ENCODE measurements at regions not wholly inside any gene's neighbourhood (a gene's known extent, or its start where the extent isn't known, plus 50 kb on each side); places are given as distances from the start of the nearest gene placed in this dataset.

- Mint-ChIP-seq H3K9me3 (peaks cover 80% of the 10 kb centered on the region), H3K36me3 (peaks cover 61% of the 10 kb centered on the region), H3K27me3 (ENCODE audit: low read depth) (no peaks in the 10 kb centered on the region), H3K4me3 (no peak overlapping the region), H3K27ac (no peak overlapping the region), H3K4me1 (no peaks in the 10 kb centered on the region)
- ATAC-seq (no peak), DNase-seq (ENCODE audit: low spot score) (no peak)
- ChIA-PET POLR2A (no interaction called here), CTCF (no interaction called here)
- TF ChIP-seq ZNF396 (CRISPR knock-in tag; IDR thresholded peaks at IDR 0.05; ENCODE audit: borderline replicate concordance) = no peak
- TF ChIP-seq, protein P1, sequence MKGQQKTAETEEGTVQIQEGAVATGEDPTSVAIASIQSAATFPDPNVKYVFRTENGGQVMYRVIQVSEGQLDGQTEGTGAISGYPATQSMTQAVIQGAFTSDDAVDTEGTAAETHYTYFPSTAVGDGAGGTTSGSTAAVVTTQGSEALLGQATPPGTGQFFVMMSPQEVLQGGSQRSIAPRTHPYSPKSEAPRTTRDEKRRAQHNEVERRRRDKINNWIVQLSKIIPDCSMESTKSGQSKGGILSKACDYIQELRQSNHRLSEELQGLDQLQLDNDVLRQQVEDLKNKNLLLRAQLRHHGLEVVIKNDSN (CRISPR knock-in tag; IDR thresholded peaks at IDR 0.05) = no peak
- no peak for TF ChIP-seq MYBL2 (CRISPR knock-in tag; IDR thresholded peaks at IDR 0.05)
- TF ChIP-seq ZBTB21 (CRISPR knock-in tag; IDR thresholded peaks at IDR 0.05; ENCODE audit: borderline replicate concordance) = no peak
- TF ChIP-seq KAT7 (CRISPR knock-in tag; IDR thresholded peaks at IDR 0.05; ENCODE audit: borderline replicate concordance) = no peak
- no peak for TF ChIP-seq PREB (CRISPR knock-in tag; IDR thresholded peaks at IDR 0.05; ENCODE audit: borderline replicate concordance)
- no peak for TF ChIP-seq RELA (CRISPR knock-in tag; IDR thresholded peaks at IDR 0.05; ENCODE audit: borderline replicate concordance)
- TF ChIP-seq ZNF423 (CRISPR knock-in tag; IDR thresholded peaks at IDR 0.05) = no peak
- no peak for TF ChIP-seq ZNF263 (CRISPR knock-in tag; IDR thresholded peaks at IDR 0.05; ENCODE audit: low read depth)
- TF ChIP-seq TEAD4 (CRISPR knock-in tag; IDR thresholded peaks at IDR 0.05) = no peak
- no peak for TF ChIP-seq ZNF121 (CRISPR knock-in tag; IDR thresholded peaks at IDR 0.05)
- no peak for TF ChIP-seq MLX (CRISPR knock-in tag; IDR thresholded peaks at IDR 0.05)
- no peak for TF ChIP-seq NR2C2 (CRISPR knock-in tag; IDR thresholded peaks at IDR 0.05)
- no peak for TF ChIP-seq NFATC4 (CRISPR knock-in tag; IDR thresholded peaks at IDR 0.05)
- no peak for TF ChIP-seq AR (CRISPR knock-in tag; IDR thresholded peaks at IDR 0.05)
- no peak for TF ChIP-seq SMAD4 (CRISPR knock-in tag; IDR thresholded peaks at IDR 0.05)
Observed at GRCh38 chr12:126512916-126513913, 1448.0 kb downstream of the AACS start.

DNA sequence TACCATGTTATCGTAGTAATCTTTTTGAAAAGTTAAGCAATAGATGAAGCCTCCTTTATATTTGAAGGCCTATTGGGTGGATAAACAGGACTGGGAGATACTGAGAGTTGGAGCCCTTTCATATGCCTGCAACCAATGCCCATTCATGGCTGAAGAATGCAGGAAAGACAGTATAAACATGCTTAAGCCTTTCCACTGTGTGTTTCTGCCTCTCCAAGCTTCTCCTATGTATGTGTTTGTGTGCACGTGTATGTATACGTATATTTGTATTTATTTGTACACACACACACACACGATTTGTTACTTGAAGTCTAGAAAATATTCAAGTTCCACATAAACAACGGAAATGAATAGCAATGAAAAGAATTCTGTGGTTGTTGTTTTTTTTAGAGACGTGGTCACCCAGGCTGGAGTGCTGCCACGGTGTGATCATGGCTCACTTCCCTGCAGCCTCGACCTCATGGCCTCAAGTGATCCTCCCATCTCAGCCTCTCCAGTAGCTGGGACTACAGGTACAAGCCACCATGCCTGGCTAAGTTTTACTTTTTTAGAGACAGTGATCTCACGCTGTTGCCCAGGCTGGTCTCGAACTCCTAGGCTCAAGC lies 1453.5 kb downstream of the AACS start:
- CTCF ChIA-PET = no interaction called here
- Mint-ChIP-seq H3K4me3 (no peak overlapping the region), H3K36me3 (peaks cover 50% of the 10 kb centered on the region), H3K9me3 (peaks cover 68% of the 10 kb centered on the region), H3K27me3 (ENCODE audit: low read depth) (peaks cover 3% of the 10 kb centered on the region; the same call in 1 of the 2 replicates), H3K4me1 (no peaks in the 10 kb centered on the region), H3K27ac (no peak overlapping the region)
- no peak for DNase-seq (ENCODE audit: low spot score)
- POLR2A ChIA-PET = no interaction called here
- no peak for ATAC-seq
- TF ChIP-seq ZNF121 (CRISPR knock-in tag; IDR thresholded peaks at IDR 0.05) = no peak
- TF ChIP-seq ATF1 (CRISPR knock-in tag; IDR thresholded peaks at IDR 0.05) = no peak
- no peak for TF ChIP-seq E2F4 (CRISPR knock-in tag; IDR thresholded peaks at IDR 0.05; ENCODE audit: borderline replicate concordance, low read depth)
- TF ChIP-seq ZNF263 (CRISPR knock-in tag; IDR thresholded peaks at IDR 0.05; ENCODE audit: low read depth) = no peak
- no peak for TF ChIP-seq HMGA2 (CRISPR knock-in tag; IDR thresholded peaks at IDR 0.05)
- TF ChIP-seq, protein P2, sequence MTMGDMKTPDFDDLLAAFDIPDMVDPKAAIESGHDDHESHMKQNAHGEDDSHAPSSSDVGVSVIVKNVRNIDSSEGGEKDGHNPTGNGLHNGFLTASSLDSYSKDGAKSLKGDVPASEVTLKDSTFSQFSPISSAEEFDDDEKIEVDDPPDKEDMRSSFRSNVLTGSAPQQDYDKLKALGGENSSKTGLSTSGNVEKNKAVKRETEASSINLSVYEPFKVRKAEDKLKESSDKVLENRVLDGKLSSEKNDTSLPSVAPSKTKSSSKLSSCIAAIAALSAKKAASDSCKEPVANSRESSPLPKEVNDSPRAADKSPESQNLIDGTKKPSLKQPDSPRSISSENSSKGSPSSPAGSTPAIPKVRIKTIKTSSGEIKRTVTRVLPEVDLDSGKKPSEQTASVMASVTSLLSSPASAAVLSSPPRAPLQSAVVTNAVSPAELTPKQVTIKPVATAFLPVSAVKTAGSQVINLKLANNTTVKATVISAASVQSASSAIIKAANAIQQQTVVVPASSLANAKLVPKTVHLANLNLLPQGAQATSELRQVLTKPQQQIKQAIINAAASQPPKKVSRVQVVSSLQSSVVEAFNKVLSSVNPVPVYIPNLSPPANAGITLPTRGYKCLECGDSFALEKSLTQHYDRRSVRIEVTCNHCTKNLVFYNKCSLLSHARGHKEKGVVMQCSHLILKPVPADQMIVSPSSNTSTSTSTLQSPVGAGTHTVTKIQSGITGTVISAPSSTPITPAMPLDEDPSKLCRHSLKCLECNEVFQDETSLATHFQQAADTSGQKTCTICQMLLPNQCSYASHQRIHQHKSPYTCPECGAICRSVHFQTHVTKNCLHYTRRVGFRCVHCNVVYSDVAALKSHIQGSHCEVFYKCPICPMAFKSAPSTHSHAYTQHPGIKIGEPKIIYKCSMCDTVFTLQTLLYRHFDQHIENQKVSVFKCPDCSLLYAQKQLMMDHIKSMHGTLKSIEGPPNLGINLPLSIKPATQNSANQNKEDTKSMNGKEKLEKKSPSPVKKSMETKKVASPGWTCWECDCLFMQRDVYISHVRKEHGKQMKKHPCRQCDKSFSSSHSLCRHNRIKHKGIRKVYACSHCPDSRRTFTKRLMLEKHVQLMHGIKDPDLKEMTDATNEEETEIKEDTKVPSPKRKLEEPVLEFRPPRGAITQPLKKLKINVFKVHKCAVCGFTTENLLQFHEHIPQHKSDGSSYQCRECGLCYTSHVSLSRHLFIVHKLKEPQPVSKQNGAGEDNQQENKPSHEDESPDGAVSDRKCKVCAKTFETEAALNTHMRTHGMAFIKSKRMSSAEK (CRISPR knock-in tag; IDR thresholded peaks at IDR 0.05; ENCODE audit: borderline replicate concordance) = no peak
- TF ChIP-seq FOXJ3 (CRISPR knock-in tag; IDR thresholded peaks at IDR 0.05; ENCODE audit: borderline replicate concordance) = no peak
